ENCODE measurements at regions not wholly inside any gene's neighbourhood (a gene's known extent, or its start where the extent isn't known, plus 50 kb on each side); places are given as distances from the start of the nearest gene placed in this dataset.

DNA sequence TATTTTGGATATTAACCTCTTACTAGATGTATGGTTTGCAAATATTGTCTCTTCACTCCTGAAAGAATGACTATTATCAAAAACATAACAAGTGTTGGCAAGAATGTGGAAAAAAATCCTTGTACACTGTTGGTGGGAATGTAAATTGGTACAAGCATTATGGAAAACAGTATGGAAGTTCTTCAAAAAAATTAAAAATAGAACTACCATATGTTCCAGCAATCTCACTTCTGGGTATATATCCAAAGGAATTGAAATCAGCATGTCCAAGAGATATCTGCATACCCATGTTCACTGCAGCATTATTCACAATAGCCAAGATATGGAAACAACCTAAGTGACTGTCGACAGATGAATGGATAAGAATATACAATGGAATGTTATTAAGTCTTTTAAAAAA lies 61.6 kb upstream of the KIT start:
- TF ChIP-seq, protein P1, sequence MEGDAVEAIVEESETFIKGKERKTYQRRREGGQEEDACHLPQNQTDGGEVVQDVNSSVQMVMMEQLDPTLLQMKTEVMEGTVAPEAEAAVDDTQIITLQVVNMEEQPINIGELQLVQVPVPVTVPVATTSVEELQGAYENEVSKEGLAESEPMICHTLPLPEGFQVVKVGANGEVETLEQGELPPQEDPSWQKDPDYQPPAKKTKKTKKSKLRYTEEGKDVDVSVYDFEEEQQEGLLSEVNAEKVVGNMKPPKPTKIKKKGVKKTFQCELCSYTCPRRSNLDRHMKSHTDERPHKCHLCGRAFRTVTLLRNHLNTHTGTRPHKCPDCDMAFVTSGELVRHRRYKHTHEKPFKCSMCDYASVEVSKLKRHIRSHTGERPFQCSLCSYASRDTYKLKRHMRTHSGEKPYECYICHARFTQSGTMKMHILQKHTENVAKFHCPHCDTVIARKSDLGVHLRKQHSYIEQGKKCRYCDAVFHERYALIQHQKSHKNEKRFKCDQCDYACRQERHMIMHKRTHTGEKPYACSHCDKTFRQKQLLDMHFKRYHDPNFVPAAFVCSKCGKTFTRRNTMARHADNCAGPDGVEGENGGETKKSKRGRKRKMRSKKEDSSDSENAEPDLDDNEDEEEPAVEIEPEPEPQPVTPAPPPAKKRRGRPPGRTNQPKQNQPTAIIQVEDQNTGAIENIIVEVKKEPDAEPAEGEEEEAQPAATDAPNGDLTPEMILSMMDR (CRISPR knock-in tag; IDR thresholded peaks at IDR 0.05) = no peak
- no peak for TF ChIP-seq ELF1 (CRISPR knock-in tag; IDR thresholded peaks at IDR 0.05)
- no peak for TF ChIP-seq TARDBP (CRISPR knock-in tag; IDR thresholded peaks at IDR 0.05)
- TF ChIP-seq, protein P2, sequence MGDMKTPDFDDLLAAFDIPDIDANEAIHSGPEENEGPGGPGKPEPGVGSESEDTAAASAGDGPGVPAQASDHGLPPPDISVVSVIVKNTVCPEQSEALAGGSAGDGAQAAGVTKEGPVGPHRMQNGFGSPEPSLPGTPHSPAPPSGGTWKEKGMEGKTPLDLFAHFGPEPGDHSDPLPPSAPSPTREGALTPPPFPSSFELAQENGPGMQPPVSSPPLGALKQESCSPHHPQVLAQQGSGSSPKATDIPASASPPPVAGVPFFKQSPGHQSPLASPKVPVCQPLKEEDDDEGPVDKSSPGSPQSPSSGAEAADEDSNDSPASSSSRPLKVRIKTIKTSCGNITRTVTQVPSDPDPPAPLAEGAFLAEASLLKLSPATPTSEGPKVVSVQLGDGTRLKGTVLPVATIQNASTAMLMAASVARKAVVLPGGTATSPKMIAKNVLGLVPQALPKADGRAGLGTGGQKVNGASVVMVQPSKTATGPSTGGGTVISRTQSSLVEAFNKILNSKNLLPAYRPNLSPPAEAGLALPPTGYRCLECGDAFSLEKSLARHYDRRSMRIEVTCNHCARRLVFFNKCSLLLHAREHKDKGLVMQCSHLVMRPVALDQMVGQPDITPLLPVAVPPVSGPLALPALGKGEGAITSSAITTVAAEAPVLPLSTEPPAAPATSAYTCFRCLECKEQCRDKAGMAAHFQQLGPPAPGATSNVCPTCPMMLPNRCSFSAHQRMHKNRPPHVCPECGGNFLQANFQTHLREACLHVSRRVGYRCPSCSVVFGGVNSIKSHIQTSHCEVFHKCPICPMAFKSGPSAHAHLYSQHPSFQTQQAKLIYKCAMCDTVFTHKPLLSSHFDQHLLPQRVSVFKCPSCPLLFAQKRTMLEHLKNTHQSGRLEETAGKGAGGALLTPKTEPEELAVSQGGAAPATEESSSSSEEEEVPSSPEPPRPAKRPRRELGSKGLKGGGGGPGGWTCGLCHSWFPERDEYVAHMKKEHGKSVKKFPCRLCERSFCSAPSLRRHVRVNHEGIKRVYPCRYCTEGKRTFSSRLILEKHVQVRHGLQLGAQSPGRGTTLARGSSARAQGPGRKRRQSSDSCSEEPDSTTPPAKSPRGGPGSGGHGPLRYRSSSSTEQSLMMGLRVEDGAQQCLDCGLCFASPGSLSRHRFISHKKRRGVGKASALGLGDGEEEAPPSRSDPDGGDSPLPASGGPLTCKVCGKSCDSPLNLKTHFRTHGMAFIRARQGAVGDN (CRISPR knock-in tag; IDR thresholded peaks at IDR 0.05) = no peak
- TF ChIP-seq, protein P3, sequence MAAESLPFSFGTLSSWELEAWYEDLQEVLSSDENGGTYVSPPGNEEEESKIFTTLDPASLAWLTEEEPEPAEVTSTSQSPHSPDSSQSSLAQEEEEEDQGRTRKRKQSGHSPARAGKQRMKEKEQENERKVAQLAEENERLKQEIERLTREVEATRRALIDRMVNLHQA (CRISPR knock-in tag; IDR thresholded peaks at IDR 0.05) = no peak
- TF ChIP-seq, protein P4, sequence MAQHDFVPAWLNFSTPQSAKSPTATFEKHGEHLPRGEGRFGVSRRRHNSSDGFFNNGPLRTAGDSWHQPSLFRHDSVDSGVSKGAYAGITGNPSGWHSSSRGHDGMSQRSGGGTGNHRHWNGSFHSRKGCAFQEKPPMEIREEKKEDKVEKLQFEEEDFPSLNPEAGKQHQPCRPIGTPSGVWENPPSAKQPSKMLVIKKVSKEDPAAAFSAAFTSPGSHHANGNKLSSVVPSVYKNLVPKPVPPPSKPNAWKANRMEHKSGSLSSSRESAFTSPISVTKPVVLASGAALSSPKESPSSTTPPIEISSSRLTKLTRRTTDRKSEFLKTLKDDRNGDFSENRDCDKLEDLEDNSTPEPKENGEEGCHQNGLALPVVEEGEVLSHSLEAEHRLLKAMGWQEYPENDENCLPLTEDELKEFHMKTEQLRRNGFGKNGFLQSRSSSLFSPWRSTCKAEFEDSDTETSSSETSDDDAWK (CRISPR knock-in tag; IDR thresholded peaks at IDR 0.05) = no peak
- no peak for TF ChIP-seq POLR2A (IDR thresholded peaks at IDR 0.05; ENCODE audit: insufficient read depth in 1 of 2, low read depth in 2 of 2, low read length in 2 of 2)
- no peak for TF ChIP-seq ZNF121 (CRISPR knock-in tag; IDR thresholded peaks at IDR 0.05)
- TF ChIP-seq ZNF224 (CRISPR knock-in tag; IDR thresholded peaks at IDR 0.05) = no peak
- TF ChIP-seq CEBPG (CRISPR knock-in tag; IDR thresholded peaks at IDR 0.05) = no peak
- TF ChIP-seq, protein P5, sequence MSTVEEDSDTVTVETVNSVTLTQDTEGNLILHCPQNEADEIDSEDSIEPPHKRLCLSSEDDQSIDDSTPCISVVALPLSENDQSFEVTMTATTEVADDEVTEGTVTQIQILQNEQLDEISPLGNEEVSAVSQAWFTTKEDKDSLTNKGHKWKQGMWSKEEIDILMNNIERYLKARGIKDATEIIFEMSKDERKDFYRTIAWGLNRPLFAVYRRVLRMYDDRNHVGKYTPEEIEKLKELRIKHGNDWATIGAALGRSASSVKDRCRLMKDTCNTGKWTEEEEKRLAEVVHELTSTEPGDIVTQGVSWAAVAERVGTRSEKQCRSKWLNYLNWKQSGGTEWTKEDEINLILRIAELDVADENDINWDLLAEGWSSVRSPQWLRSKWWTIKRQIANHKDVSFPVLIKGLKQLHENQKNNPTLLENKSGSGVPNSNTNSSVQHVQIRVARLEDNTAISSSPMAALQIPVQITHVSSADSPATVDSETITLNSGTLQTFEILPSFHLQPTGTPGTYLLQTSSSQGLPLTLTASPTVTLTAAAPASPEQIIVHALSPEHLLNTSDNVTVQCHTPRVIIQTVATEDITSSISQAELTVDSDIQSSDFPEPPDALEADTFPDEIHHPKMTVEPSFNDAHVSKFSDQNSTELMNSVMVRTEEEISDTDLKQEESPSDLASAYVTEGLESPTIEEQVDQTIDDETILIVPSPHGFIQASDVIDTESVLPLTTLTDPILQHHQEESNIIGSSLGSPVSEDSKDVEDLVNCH (CRISPR knock-in tag; IDR thresholded peaks at IDR 0.05) = no peak
- no peak for TF ChIP-seq TAF1 (CRISPR knock-in tag; IDR thresholded peaks at IDR 0.05)
- TF ChIP-seq TBX3 (IDR thresholded peaks at IDR 0.05; ENCODE audit: borderline replicate concordance) = no peak
- TF ChIP-seq RBAK (CRISPR knock-in tag; IDR thresholded peaks at IDR 0.05) = no peak
